HepG2 (cell line): ENCODE measurements at regions not wholly inside any gene's neighbourhood (a gene's known extent, or its start where the extent isn't known, plus 50 kb on each side); places are given as distances from the start of the nearest gene placed in this dataset.

ENCODE experiments used
- AHR ChIP-seq: IDR thresholded peaks from 2 replicates; pipeline ENCODE4 v1.6.1; 2018; ENCODE audit warnings: missing genetic modification reagents, missing compliant biosample characterization
- ATF7 ChIP-seq, 2 experiments: fragments of 450-650 bp in 1 of 2; sonication (generic) in 1 of 2; formaldehyde crosslinking in 1 of 2; IDR thresholded peaks; 2 replicates each; pipeline versions ENCODE4 v1.4.0 to v1.6.1; 2016 to 2020; ENCODE audit warnings: antibody characterized with exemption in 1 of 2, mild to moderate bottlenecking in 1 of 2, missing genetic modification reagents in 1 of 2
- HCFC1 ChIP-seq: fragments of 150-350 bp; IDR thresholded peaks from 2 replicates; pipeline ENCODE4 v1.6.1; 2014; ENCODE audit warnings: low read depth, low read length
- NFE2 ChIP-seq: sonication (generic); formaldehyde crosslinking; IDR thresholded peaks from 2 replicates; pipeline ENCODE4 v1.4.0; 2020; ENCODE audit warnings: missing genetic modification reagents
- NKX3-1 ChIP-seq: sonication (generic); formaldehyde crosslinking; IDR thresholded peaks from 2 replicates; pipeline ENCODE4 v1.5.0; 2020; ENCODE audit warnings: missing genetic modification reagents
- PREB ChIP-seq: sonication (generic); formaldehyde crosslinking; IDR thresholded peaks from 2 replicates; pipeline ENCODE4 v1.4.0; 2020; ENCODE audit warnings: missing genetic modification reagents
- PTBP1 ChIP-seq: fragments of 200-400 bp; formaldehyde crosslinking; IDR thresholded peaks from 2 replicates; pipeline ENCODE4 v1.6.1; 2018; ENCODE audit warnings: low read length, low read depth; ENCODE audit not compliant: poor library complexity, severe bottlenecking
- SOX5 ChIP-seq: IDR thresholded peaks from 2 replicates; pipeline ENCODE4 v1.6.1; 2016; ENCODE audit warnings: borderline replicate concordance
- TEF ChIP-seq: sonication (generic); formaldehyde crosslinking; IDR thresholded peaks from 2 replicates; pipeline ENCODE4 v1.5.0; 2020; ENCODE audit warnings: missing genetic modification reagents
- ZBTB1 ChIP-seq: sonication (generic); formaldehyde crosslinking; IDR thresholded peaks from 2 replicates; pipeline ENCODE4 v1.4.0; 2020; ENCODE audit warnings: missing genetic modification reagents, borderline replicate concordance
- ZBTB2 ChIP-seq: sonication (generic); formaldehyde crosslinking; IDR thresholded peaks from 2 replicates; pipeline ENCODE4 v1.8.0; 2022; ENCODE audit warnings: low read depth, missing genetic modification reagents
- ZEB1 ChIP-seq: IDR thresholded peaks from 2 replicates; pipeline ENCODE4 v1.6.1; 2012; ENCODE audit warnings: mild to moderate bottlenecking, low read depth, inconsistent platforms; ENCODE audit not compliant: insufficient replicate concordance
- ZKSCAN1 ChIP-seq: fragments of 150-350 bp; IDR thresholded peaks from 2 replicates; pipeline ENCODE4 v1.6.1; 2014; ENCODE audit warnings: low read length
- ZNF337 ChIP-seq: sonication (generic); formaldehyde crosslinking; IDR thresholded peaks from 2 replicates; pipeline ENCODE4 v1.5.1; 2020; ENCODE audit warnings: missing genetic modification reagents, low read depth, mild to moderate bottlenecking, borderline replicate concordance
- ZNF33A ChIP-seq: sonication (generic); formaldehyde crosslinking; IDR thresholded peaks from 2 replicates; pipeline ENCODE4 v1.5.1; 2020; ENCODE audit warnings: missing genetic modification reagents, mild to moderate bottlenecking, moderate library complexity, borderline replicate concordance
- ZNF382 ChIP-seq: sonication (generic); formaldehyde crosslinking; IDR thresholded peaks from 2 replicates; pipeline ENCODE4 v1.5.0; 2020; ENCODE audit warnings: missing genetic modification reagents, mild to moderate bottlenecking, borderline replicate concordance
- ZNF574 ChIP-seq: sonication (generic); formaldehyde crosslinking; IDR thresholded peaks from 2 replicates; pipeline ENCODE4 v1.4.0; 2020; ENCODE audit warnings: missing genetic modification reagents
- ZNF629 ChIP-seq: sonication (generic); formaldehyde crosslinking; conservative IDR thresholded peaks from 2 replicates; pipeline ENCODE4 v1.5.0; 2020; ENCODE audit warnings: missing genetic modification reagents
- ZNF670 ChIP-seq: sonication (generic); formaldehyde crosslinking; IDR thresholded peaks from 2 replicates; pipeline ENCODE4 v1.8.0; 2022; ENCODE audit warnings: mild to moderate bottlenecking, missing genetic modification reagents, borderline replicate concordance
- ZNF766 ChIP-seq: sonication (generic); formaldehyde crosslinking; IDR thresholded peaks from 2 replicates; pipeline ENCODE4 v1.5.0; 2020; ENCODE audit warnings: missing genetic modification reagents, borderline replicate concordance
- ZNF775 ChIP-seq: sonication (generic); formaldehyde crosslinking; IDR thresholded peaks from 2 replicates; pipeline ENCODE4 v1.4.0; 2020; ENCODE audit warnings: missing genetic modification reagents, mild to moderate bottlenecking, moderate library complexity, borderline replicate concordance
- ZNF782 ChIP-seq: sonication (generic); formaldehyde crosslinking; IDR thresholded peaks from 2 replicates; pipeline ENCODE4 v1.4.0; 2020; ENCODE audit warnings: missing genetic modification reagents, mild to moderate bottlenecking, borderline replicate concordance

GRCh38 chr9:129558063-129558550 is 62.8 kb downstream of the C9orf50 start (continued):
- TF ChIP-seq PREB, result no peak
- no peak for TF ChIP-seq ZNF574 (CRISPR knock-in tag)
- TF ChIP-seq ZNF670 (CRISPR knock-in tag), result no peak
- peak; percentile 48; the same call in 1 of the 2 replicates for TF ChIP-seq ZBTB2 (CRISPR knock-in tag)
- no peak for TF ChIP-seq ZBTB1
- TF ChIP-seq PTBP1, result no peak
- no peak for TF ChIP-seq HCFC1
- no peak for TF ChIP-seq ZNF33A (CRISPR knock-in tag)
- TF ChIP-seq ATF7 (IDR thresholded peaks at IDR 0.05), result no peak
- TF ChIP-seq ATF7 (CRISPR knock-in tag; IDR thresholded peaks at IDR 0.05), result peak; percentile 45; the same call in 1 of the 2 replicates
- TF ChIP-seq NFE2, result no peak
- TF ChIP-seq SOX5, result no peak
- TF ChIP-seq TEF (CRISPR knock-in tag), result no peak
- TF ChIP-seq ZNF782 (CRISPR knock-in tag), result no peak
- TF ChIP-seq ZNF382 (CRISPR knock-in tag), result no peak
- no peak for TF ChIP-seq ZNF766 (CRISPR knock-in tag)
- TF ChIP-seq ZNF629 (CRISPR knock-in tag), result no peak
- no peak for TF ChIP-seq ZNF775 (CRISPR knock-in tag)
- no peak for TF ChIP-seq ZNF337 (CRISPR knock-in tag)
- TF ChIP-seq ZKSCAN1, result no peak
- no peak for TF ChIP-seq NKX3-1
- TF ChIP-seq AHR (CRISPR knock-in tag), result no peak
- TF ChIP-seq ZEB1, result no peak
